ENCODE measurements at regions not wholly inside any gene's neighbourhood (a gene's known extent, or its start where the extent isn't known, plus 50 kb on each side); places are given as distances from the start of the nearest gene placed in this dataset.

DNA sequence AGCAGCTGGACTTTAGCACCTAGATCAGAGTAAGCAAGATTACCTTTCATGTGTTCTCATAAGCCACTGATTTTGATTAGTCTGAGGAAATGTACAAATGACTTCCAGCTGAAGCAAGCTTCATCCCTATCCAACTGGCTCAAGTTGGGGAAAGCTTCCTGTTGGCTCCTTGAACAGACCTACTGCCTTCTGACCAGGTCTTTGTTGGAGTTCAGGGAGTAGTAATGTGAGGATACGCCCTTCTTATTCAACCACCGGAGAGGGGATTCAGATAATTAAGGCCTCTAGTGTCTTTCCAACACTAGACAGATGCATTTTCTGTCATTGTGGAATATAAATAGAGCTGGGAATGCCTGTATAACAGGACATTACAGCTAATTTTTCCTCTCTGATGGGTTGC, 268.9 kb downstream of the TGFB2 start:
- no peak for ATAC-seq
- H3K27ac ChIP-seq (ENCODE audit: extremely low read depth, low read depth, low read length), result no peak overlapping the region
- no peaks in the 10 kb centered on the region for H3K79me2 ChIP-seq (ENCODE audit: control insufficient read depth, insufficient read depth, low read length)
- in situ Hi-C loops (cut with MboI) (no loop called here), intact Hi-C loops (cut with micrococcal nuclease) (no loop called here)
- no peak for FAIRE-seq
- ChIA-PET CTCF (ENCODE audit: low intra/inter-chr PET ratio) (no interaction called here), POLR2A (no interaction called here)
- H3K36me3 ChIP-seq (ENCODE audit: control insufficient read depth, insufficient read depth, low read length), result no peaks in the 10 kb centered on the region
- 0% methylated on average over 2 of the region's 2 CpGs for WGBS (ENCODE audit: insufficient coverage, low coverage, missing lambda C conversion rate)
- no peak overlapping the region for H3K4me2 ChIP-seq (ENCODE audit: insufficient read depth, low read length)
- H4K20me1 ChIP-seq (replicated peaks; ENCODE audit: control insufficient read depth, insufficient read depth, low read length), result no peaks in the 10 kb centered on the region
- H3K9me1 ChIP-seq (ENCODE audit: control insufficient read depth, insufficient read depth, low read length), result no peaks in the 10 kb centered on the region
- H3K9me3 ChIP-seq (replicated peaks; ENCODE audit: control insufficient read depth, insufficient read depth, low read depth, low read length), result no peaks in the 10 kb centered on the region
- no peak overlapping the region for H3K9ac ChIP-seq (ENCODE audit: insufficient read depth in 1 of 2, low read depth in 2 of 2, low read length in 2 of 2)
- H2AFZ ChIP-seq (ENCODE audit: low read depth, low read length), result no peak overlapping the region
- DNase-seq (ENCODE audit: extremely low read depth in 1 of 4, low spot score in 3 of 4), result no peak
- H3K4me3 ChIP-seq, result no peak overlapping the region
- H3K4me1 ChIP-seq (replicated peaks in 1 of 2; ENCODE audit: control insufficient read depth in 2 of 2, insufficient read depth in 2 of 2, low read length in 2 of 2), result no peaks in the 10 kb centered on the region
- BruUV-seq (replicated peaks), result no TSS peak
- H3K27me3 ChIP-seq (ENCODE audit: control insufficient read depth in 2 of 2, insufficient read depth in 2 of 2, low read length in 2 of 2), result no peaks in the 10 kb centered on the region
- TF ChIP-seq ZNF140 (CRISPR knock-in tag; IDR thresholded peaks at IDR 0.05) (no peak), U2AF1 (optimal IDR thresholded peaks at IDR 0.05; ENCODE audit: low read depth, low read length) (no peak), ILK (tag; IDR thresholded peaks at IDR 0.05; ENCODE audit: borderline replicate concordance, low read depth) (no peak), ZFP36 (IDR thresholded peaks at IDR 0.05; ENCODE audit: low read depth, low read length, partially characterized antibody) (no peak)
- TF ChIP-seq, protein P1, sequence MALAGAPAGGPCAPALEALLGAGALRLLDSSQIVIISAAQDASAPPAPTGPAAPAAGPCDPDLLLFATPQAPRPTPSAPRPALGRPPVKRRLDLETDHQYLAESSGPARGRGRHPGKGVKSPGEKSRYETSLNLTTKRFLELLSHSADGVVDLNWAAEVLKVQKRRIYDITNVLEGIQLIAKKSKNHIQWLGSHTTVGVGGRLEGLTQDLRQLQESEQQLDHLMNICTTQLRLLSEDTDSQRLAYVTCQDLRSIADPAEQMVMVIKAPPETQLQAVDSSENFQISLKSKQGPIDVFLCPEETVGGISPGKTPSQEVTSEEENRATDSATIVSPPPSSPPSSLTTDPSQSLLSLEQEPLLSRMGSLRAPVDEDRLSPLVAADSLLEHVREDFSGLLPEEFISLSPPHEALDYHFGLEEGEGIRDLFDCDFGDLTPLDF (CRISPR knock-in tag; IDR thresholded peaks at IDR 0.05), result no peak
- TF ChIP-seq, protein P2, sequence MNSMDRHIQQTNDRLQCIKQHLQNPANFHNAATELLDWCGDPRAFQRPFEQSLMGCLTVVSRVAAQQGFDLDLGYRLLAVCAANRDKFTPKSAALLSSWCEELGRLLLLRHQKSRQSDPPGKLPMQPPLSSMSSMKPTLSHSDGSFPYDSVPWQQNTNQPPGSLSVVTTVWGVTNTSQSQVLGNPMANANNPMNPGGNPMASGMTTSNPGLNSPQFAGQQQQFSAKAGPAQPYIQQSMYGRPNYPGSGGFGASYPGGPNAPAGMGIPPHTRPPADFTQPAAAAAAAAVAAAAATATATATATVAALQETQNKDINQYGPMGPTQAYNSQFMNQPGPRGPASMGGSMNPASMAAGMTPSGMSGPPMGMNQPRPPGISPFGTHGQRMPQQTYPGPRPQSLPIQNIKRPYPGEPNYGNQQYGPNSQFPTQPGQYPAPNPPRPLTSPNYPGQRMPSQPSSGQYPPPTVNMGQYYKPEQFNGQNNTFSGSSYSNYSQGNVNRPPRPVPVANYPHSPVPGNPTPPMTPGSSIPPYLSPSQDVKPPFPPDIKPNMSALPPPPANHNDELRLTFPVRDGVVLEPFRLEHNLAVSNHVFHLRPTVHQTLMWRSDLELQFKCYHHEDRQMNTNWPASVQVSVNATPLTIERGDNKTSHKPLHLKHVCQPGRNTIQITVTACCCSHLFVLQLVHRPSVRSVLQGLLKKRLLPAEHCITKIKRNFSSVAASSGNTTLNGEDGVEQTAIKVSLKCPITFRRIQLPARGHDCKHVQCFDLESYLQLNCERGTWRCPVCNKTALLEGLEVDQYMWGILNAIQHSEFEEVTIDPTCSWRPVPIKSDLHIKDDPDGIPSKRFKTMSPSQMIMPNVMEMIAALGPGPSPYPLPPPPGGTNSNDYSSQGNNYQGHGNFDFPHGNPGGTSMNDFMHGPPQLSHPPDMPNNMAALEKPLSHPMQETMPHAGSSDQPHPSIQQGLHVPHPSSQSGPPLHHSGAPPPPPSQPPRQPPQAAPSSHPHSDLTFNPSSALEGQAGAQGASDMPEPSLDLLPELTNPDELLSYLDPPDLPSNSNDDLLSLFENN (IDR thresholded peaks at IDR 0.05; ENCODE audit: low read depth in 2 of 2, low read length in 2 of 2), result no peak
- TF ChIP-seq, protein P3, sequence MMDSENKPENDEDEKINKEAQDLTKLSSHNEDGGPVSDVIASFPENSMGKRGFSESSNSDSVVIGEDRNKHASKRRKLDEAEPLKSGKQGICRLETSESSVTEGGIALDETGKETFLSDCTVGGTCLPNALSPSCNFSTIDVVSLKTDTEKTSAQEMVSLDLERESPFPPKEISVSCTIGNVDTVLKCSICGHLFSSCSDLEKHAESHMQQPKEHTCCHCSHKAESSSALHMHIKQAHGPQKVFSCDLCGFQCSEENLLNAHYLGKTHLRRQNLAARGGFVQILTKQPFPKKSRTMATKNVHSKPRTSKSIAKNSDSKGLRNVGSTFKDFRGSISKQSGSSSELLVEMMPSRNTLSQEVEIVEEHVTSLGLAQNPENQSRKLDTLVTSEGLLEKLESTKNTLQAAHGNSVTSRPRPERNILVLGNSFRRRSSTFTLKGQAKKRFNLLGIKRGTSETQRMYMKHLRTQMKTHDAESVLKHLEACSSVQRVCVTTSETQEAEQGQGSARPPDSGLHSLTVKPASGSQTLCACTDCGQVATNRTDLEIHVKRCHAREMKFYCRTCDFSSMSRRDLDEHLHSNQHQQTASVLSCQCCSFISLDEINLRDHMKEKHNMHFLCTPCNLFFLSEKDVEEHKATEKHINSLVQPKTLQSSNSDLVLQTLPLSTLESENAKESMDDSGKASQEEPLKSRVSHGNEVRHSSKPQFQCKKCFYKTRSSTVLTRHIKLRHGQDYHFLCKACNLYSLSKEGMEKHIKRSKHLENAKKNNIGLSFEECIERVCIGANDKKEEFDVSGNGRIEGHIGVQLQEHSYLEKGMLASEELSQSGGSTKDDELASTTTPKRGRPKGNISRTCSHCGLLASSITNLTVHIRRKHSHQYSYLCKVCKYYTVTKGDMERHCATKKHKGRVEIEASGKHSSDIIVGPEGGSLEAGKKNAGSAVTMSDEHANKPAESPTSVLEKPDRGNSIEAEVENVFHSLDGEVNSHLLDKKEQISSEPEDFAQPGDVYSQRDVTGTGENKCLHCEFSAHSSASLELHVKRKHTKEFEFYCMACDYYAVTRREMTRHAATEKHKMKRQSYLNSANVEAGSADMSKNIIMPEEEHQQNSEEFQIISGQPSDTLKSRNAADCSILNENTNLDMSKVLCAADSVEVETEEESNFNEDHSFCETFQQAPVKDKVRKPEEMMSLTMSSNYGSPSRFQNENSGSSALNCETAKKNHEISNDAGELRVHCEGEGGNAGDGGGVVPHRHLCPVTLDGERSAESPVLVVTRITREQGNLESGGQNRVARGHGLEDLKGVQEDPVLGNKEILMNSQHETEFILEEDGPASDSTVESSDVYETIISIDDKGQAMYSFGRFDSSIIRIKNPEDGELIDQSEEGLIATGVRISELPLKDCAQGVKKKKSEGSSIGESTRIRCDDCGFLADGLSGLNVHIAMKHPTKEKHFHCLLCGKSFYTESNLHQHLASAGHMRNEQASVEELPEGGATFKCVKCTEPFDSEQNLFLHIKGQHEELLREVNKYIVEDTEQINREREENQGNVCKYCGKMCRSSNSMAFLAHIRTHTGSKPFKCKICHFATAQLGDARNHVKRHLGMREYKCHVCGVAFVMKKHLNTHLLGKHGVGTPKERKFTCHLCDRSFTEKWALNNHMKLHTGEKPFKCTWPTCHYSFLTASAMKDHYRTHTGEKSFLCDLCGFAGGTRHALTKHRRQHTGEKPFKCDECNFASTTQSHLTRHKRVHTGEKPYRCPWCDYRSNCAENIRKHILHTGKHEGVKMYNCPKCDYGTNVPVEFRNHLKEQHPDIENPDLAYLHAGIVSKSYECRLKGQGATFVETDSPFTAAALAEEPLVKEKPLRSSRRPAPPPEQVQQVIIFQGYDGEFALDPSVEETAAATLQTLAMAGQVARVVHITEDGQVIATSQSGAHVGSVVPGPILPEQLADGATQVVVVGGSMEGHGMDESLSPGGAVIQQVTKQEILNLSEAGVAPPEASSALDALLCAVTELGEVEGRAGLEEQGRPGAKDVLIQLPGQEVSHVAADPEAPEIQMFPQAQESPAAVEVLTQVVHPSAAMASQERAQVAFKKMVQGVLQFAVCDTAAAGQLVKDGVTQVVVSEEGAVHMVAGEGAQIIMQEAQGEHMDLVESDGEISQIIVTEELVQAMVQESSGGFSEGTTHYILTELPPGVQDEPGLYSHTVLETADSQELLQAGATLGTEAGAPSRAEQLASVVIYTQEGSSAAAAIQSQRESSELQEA (IDR thresholded peaks at IDR 0.05; ENCODE audit: low read depth), result no peak
- TF ChIP-seq, protein P4, sequence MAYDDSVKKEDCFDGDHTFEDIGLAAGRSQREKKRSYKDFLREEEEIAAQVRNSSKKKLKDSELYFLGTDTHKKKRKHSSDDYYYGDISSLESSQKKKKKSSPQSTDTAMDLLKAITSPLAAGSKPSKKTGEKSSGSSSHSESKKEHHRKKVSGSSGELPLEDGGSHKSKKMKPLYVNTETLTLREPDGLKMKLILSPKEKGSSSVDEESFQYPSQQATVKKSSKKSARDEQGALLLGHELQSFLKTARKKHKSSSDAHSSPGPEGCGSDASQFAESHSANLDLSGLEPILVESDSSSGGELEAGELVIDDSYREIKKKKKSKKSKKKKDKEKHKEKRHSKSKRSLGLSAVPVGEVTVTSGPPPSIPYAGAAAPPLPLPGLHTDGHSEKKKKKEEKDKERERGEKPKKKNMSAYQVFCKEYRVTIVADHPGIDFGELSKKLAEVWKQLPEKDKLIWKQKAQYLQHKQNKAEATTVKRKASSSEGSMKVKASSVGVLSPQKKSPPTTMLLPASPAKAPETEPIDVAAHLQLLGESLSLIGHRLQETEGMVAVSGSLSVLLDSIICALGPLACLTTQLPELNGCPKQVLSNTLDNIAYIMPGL (CRISPR knock-in tag; IDR thresholded peaks at IDR 0.05), result no peak
